AG08395 (cell line): ENCODE measurements at regions not wholly inside any gene's neighbourhood (a gene's known extent, or its start where the extent isn't known, plus 50 kb on each side); places are given as distances from the start of the nearest gene placed in this dataset.

Experiments used
- DNase-seq: peaks from one replicate; pipeline ENCODE4 v3.0.0; 2012; ENCODE audit warnings: mixed read lengths, low spot score

DNA sequence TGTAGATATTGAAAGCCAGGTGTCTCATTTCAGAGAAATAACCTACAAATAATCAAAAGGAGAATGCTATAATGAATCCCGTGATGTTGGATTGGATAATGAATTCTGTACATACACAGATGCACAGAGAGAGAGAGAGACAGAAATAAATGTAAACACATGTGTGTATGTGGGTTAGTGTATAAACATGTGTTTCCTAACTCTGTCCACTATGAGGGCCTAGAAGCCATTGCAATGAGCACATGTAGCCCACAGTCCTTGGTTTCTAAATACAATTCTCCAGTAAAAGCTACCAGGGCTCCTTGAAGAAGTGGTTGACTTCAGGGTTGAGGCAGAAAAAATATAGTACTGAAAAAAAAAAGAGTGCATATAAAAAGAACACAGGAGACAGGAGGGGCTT is 109.5 kb downstream of the INHBB start:
- no peak for DNase-seq

- DNase-seq: no peak
Observed at GRCh38 chr2:120456867-120457266, 110.9 kb downstream of the INHBB start.

- DNase-seq: no peak
Observed at GRCh38 chr2:120460511-120460910, 114.6 kb downstream of the INHBB start.

DNA sequence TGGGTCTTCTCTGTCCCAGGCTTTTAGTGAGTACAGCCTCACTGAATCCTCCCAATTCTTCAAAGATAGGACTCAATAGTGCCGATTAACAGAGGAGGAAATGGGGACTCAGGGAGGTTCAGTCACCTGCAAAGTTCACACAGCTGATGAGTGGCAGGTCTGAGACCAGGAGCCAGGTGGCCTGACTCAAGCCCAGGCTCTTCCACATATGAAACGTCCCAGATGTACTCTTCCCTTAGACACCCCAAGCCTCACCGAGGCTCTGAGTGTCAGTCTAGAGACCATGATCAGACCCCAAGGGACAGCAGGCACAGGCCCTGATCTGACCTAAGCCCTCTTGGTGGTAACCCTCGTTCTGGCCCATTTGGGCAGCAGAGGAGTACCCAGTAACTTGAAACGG is 115.2 kb downstream of the INHBB start:
- no peak for DNase-seq

DNA sequence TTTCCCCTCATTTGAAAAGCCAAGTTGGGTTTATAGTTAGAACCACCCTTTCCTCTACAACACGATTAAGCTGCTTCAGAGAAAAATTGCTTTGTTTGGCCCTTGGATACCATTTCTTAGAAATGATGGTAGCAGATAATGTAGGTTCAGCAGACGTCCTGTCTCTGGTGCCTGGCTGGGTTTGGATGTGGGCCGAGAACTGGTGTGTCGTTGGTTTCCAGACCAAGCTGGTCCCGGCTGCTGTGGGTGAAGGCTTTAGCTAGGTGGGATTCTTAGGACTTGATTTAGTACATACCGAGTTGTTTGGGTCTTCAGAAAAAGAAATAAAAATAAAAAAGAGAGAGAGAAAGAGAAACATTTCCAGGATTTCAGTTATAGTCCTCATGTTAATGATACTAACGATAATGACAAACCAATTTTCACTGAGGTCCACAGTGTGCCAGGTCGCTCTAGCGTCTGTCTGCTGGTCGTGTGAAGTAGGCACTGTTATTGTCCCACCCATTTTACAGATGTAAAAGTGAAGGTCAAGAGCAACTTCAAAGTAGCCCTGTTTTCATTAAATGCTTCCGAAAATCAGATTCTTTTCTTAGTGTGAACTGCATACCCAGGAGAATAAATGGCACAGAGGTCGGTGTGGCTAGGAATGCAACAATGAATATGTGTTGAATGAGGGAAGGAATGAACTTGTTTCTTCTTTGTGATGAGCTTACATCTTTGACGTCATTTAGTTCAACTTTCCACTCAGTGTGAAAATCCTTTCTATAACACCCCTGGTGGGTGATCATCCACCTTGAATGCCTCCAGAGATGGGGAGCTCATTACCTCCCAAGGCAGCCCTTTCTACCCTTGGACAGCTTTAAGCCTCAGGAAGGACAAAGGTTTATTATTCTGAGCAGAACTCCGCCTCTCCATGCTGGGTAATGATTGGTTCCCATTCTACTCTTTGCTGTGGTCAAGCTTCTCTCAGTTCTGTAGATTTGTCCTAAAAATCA is 115.9 kb downstream of the INHBB start:
- DNase-seq: no peak

DNA sequence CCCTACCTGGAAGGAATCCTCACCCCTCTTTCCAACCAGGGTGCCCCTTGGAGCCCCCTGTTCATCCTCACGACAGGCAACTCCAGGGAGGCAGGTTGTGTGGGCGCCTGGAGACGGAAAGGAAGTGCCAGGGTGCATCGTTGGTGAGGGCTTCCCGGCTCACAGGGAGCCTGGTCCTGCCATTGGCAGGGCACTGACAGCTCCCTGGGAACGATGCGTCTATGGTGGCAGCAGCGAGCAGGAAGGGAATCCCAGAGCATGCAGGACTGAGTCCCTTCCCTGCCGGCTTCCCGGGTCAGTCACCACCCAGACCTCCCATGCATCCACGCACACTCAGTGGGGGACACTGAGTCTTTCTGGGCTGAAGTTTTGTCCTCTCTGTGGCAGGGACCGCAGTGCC is 117.6 kb downstream of the INHBB start:
- DNase-seq: no peak

DNA sequence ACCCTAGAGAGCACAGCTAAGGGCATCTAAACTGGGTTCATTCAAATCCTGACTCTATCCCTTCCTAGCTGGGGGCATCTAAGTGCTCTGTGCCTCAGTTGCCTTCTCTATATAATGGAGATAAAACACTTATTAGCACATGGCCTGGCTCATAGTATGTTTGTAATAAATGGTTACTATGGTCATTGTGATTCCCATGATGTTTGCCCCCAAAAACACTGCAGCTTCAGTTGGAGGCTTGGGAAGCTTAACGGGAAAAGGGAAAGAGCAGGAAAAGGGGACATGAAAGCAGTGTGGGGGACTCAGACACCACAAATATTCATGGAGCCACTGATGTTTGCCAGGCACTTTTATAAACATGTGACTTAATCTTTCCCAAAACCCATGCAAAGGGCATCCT is 118.1 kb downstream of the INHBB start:
- DNase-seq: no peak

DNA sequence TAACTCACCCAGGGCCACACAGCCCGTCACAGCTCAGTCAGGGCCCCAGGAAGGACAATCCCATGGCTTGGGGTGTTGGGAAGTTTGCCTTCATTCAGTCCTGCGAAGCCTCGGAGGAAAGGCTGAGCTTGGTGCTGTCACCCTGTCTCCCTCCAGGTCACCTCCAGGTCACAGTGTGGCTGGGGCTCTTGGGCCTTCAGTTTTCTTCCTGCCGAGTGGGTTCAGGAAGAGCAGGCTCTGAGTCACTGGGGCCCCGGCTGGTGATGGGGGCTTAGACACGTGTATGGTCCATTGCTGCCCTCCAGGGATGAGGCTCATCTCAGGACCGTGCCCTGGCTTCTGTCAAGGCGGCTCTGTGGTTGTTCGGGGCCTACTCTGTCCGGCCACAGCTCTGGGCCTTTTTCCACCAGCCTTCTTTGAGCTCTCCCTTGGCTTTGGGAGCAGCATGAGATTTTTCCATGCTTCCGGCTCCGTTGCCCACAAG is 118.6 kb downstream of the INHBB start:
- DNase-seq: no peak

DNA sequence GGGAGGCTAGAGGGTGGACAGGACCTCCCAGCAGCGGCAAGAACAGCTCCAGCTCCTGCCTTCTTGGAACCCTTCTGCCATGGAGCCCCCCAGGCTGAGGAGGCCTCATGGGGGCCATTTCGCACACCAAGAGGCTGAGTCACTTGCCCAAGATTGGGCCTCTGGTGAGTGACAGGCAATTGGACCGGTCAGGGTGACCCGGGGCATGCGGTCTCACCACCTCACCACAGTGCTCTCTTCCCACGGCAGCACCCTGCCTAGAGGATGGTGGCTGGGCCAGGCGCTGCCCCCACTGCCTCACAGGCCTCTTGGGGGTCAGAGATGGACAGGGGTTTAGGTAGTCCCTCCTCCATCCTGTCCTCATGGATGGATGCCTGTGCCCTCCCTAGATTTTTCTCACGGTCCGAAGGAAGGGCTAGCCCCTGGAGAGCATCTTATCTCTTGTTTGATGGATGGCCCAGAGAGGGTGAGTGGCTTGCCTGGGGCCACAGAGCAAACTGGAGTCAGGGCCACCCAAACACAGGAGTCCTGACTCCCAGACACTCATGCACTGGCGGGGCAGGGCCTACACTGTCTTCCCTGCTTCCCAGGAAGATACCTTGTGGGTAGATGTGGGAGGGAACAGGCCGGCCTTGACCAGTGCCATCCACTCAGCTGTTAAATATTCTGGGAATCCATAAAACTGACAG is 119.2 kb downstream of the INHBB start:
- DNase-seq: no peak

- no peak for DNase-seq
Observed at GRCh38 chr2:120465701-120465988, 119.7 kb downstream of the INHBB start.

DNA sequence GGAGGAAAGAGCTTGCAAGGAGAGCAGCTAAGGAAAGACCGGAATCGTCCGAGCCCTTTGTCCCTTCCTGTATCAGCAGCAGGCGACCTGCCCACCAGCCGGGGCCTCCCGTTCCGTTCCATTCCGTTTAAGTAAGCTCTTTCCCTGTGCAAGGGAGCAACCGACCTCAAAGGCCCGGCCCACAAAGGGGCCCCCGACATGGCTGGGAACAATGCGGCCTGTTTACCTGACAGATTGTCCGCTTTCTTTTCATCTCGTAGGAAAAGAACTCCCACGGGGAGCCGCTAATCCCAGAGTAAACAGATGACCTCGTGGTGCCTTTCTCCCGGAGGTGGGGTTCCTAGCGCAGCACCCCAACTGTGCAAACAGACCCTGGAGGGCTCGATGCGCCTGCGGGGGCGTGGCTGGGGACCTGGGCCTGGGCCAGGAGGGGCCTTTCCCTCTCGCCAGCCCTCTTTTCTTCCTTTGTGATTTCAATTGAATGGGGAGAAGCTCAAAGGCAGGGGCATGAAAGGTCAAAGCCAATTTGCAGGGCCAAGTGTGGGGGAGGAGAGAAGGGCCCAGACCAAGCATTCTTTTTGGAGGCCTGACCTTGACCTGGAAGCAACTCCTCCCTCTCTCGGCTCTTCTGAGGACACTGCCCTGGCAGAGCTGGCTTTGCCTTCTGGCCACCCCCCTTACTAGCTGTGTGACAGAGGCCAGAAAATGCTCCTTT is 120.2 kb downstream of the INHBB start:
- DNase-seq: no peak

GRCh38 chr2:120466704-120467054 is 120.7 kb downstream of the INHBB start:
- DNase-seq: no peak

DNA sequence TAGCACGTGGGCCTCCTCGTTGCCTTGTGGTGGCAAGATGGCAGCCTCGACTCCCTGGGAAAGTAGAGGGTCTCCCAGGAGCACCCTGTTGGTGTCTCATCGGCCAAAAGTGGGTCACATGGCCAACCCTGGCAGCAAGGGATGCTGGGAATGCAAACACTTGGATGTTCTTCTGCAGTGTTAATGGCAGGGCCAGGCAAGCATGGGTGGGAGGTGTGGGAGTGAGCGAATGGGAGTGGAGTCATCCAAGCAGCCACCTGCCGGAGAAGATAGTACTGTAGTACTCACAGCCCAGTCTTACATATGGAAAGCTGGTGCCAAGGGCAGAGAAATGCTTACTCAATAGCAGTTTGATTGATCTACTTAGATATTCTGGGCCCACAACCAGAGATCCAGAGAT is 122.2 kb downstream of the INHBB start:
- no peak for DNase-seq

DNA sequence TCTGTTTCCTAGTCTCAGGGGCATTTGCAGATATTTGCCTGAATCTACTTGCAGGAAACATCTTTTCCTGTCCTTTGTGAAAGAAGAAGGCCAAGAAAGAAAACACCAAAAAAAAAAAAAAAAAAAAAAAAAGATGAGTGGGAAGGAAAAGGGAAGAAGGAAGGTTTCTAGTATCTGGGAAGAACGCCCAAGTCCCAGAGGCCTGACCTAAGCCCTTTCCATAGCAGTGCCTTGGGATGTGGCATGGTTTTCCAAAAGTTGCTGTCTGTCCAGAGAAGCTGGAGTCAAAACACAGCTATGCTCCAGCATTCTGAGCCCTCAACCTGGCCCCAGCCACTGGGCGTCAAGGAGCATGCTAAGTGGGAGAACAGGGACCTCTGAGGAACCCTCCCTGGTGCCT is 123.5 kb downstream of the INHBB start:
- no peak for DNase-seq

GRCh38 chr2:120470041-120470965 is 124.4 kb downstream of the INHBB start:
- DNase-seq: peak; percentile 96

DNA sequence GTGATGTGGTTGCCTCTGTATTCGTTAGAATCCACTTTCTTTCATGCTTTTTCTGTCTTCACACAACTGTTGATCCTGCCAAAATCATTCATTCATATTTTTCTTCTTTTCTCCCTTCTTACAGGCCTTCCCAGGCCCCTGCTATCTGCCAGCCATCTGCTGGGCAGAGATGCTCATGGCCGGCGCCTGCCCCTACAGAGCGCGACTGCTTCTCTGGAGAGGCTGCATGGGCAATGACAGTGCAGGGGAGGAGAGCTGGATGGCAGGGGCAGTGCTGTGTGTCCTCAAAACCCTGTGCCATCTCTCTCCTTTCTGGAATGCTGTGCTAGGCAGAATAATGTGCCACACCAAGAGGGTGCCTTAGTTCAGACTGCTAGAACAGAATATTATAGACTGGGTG is 125.2 kb downstream of the INHBB start:
- no peak for DNase-seq

GRCh38 chr2:120472031-120472430 is 126.1 kb downstream of the INHBB start:
- DNase-seq: no peak

DNA sequence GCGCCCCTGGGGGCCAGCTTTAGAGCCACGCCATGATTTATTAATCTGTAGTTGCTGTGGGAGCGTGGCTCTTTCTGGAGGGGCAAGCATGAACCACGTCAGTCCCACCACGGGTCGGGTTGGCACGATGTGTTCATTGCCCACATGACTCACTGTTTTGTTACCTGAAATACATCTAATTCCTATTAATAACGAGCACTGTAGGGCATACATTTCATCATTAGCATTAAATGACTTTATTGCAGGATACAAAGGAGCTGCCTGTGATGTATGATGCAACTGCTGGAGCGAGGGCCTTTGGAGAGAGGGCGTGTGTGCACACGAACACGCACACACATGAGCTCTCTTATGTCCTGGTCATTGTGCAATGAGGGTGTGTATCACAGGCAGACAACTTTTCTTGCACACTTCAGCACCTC is 127.0 kb downstream of the INHBB start:
- no peak for DNase-seq

- no peak for DNase-seq
Observed at GRCh38 chr2:120473522-120474271, 127.8 kb downstream of the INHBB start.

GRCh38 chr2:120474486-120474885 is 128.6 kb downstream of the INHBB start:
- DNase-seq: no peak

- no peak for DNase-seq
Observed at GRCh38 chr2:120476141-120476540, 130.2 kb downstream of the INHBB start.
